ENCODE measurements at regions not wholly inside any gene's neighbourhood (a gene's known extent, or its start where the extent isn't known, plus 50 kb on each side); places are given as distances from the start of the nearest gene placed in this dataset.

DNA sequence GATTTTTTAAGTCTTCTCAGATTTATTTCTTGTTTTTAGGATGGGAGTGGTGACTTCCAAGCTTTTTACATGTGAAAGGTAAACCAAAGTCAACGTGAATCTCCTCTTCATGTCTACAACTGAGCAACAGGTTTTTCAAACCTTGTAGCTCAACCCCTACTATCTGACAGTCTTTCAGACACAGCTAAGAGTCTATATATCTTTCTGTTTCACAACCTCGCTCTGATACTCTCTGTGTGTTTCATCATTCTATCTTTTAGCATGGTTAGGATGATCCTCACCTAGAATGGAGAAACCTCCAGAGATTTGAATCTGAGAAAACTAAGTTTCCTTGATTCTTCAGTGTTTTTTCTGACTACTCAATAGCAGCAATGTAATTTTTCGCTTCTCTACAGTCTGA is 96.1 kb downstream of the EPDR1 start:
- intact Hi-C loops (cut with DNase I; ENCODE audit: low total_unique reads), result no loop called here
- TF ChIP-seq EP300 (IDR thresholded peaks at IDR 0.05) (no peak), POLR2A (IDR thresholded peaks at IDR 0.05) (no peak), POLR2AphosphoS5 (IDR thresholded peaks at IDR 0.05) (no peak)
- TF ChIP-seq, protein P1, sequence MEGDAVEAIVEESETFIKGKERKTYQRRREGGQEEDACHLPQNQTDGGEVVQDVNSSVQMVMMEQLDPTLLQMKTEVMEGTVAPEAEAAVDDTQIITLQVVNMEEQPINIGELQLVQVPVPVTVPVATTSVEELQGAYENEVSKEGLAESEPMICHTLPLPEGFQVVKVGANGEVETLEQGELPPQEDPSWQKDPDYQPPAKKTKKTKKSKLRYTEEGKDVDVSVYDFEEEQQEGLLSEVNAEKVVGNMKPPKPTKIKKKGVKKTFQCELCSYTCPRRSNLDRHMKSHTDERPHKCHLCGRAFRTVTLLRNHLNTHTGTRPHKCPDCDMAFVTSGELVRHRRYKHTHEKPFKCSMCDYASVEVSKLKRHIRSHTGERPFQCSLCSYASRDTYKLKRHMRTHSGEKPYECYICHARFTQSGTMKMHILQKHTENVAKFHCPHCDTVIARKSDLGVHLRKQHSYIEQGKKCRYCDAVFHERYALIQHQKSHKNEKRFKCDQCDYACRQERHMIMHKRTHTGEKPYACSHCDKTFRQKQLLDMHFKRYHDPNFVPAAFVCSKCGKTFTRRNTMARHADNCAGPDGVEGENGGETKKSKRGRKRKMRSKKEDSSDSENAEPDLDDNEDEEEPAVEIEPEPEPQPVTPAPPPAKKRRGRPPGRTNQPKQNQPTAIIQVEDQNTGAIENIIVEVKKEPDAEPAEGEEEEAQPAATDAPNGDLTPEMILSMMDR (IDR thresholded peaks at IDR 0.05), result no peak
- Histone ChIP-seq H3K9me3 (no peaks in the 10 kb centered on the region), H3K4me3 (no peak overlapping the region), H3K27ac (no peak overlapping the region), H3K4me1 (no peaks in the 10 kb centered on the region), H3K27me3 (no peaks in the 10 kb centered on the region), H3K36me3 (no peaks in the 10 kb centered on the region)
- no peak for DNase-seq
- 66 to 79% (median 69%) methylated on average over 3 of the region's 3 CpGs for WGBS, 5 donors

DNA sequence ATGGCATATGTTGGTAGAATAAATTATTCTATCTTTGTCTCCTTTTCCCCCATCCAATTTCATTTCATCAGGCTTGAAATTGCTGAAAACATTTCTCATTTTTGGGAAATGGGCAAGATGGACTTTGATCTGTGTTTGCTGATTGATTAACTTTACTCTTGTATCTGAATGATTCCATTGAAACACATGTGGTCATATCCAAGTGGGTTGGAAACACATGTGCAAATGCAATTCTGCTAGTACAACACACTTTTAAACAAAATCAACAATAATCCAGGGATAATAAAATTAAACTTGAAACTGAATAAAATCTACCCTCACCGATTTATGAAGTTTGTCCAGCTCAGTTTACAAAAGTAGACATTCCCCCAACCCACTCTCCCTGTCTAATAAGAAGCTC is 96.9 kb downstream of the EPDR1 start:
- Histone ChIP-seq H3K27me3 (no peaks in the 10 kb centered on the region), H3K36me3 (no peaks in the 10 kb centered on the region), H3K27ac (no peak overlapping the region), H3K4me1 (no peaks in the 10 kb centered on the region), H3K9me3 (no peaks in the 10 kb centered on the region), H3K4me3 (no peak overlapping the region)
- DNase-seq, result no peak
- TF ChIP-seq POLR2AphosphoS5 (IDR thresholded peaks at IDR 0.05), result no peak
- TF ChIP-seq EP300 (IDR thresholded peaks at IDR 0.05), result no peak
- TF ChIP-seq, protein P1 (IDR thresholded peaks at IDR 0.05), result no peak
- TF ChIP-seq POLR2A (IDR thresholded peaks at IDR 0.05), result no peak
- WGBS, 5 donors, result 76 to 89% (median 79%) methylated on average over 1 of the region's 1 CpG
- intact Hi-C loops (cut with DNase I; ENCODE audit: low total_unique reads), result no loop called here

DNA sequence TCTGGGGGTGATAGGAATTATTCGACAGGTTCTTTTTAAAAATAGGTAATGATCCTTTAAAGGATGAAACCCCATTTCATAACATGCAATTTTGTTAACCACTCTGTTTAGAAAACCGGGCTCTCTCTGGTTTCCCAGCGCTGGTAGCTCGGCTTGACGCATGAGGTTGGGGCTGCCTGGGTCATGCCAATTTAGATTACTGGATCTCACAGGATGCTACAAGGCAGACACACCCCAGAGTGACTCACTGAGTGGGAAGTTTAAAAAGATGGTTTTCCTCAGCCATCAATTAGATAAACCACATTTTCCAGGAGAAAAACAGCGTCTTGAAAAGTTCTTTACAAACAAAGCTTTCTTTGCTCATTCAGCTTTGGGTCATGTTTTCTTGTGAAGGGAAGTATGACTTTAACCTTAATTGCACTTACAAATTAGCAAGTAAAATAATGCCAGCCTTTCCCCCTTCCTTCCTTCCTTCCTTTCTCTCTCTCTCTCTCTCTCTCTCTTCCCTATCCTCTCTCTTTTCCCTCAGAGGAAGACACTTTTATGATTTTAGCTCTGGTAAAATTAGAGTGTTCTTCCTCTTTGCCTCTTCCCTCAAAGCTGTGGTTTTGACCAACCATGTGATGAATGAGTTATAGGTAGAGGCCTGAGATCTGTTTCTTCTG is 99.8 kb downstream of the EPDR1 start:
- WGBS, 5 donors, result 66 to 81% (median 74%) methylated on average over 6 of the region's 6 CpGs
- no peak overlapping the region for H3K4me3 ChIP-seq
- no peak for DNase-seq
- no peaks in the 10 kb centered on the region for H3K27me3 ChIP-seq
- no peak overlapping the region for H3K27ac ChIP-seq
- H3K4me1 ChIP-seq, result no peaks in the 10 kb centered on the region
- no peaks in the 10 kb centered on the region for H3K36me3 ChIP-seq
- no peaks in the 10 kb centered on the region for H3K9me3 ChIP-seq
- intact Hi-C loops (cut with DNase I; ENCODE audit: low total_unique reads), result no loop called here
- no peak for TF ChIP-seq EP300 (IDR thresholded peaks at IDR 0.05)
- TF ChIP-seq POLR2A (IDR thresholded peaks at IDR 0.05), result no peak
- TF ChIP-seq POLR2AphosphoS5 (IDR thresholded peaks at IDR 0.05), result no peak
- TF ChIP-seq, protein P1 (IDR thresholded peaks at IDR 0.05), result no peak

DNA sequence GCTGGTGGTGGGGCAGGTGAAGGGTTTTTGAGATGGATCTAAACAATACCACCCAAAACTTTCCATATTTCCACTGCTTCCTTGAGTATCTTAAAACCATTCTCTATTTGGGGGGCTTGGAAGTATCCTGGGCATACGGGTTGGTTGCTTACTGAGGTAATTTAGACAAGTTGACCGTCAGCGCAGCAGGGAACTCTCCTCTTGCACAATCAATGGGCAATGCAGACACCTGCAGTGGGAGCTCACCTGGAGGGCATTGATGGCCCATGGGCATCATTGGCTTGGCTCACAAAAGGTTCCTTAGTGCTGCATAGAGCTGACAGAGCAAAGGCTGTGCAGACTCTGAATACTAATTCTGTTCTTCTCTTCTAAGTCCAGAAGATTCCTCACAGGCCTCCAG is 101.5 kb downstream of the EPDR1 start:
- Histone ChIP-seq H3K4me3 (no peak overlapping the region), H3K27ac (no peak overlapping the region), H3K9me3 (no peaks in the 10 kb centered on the region), H3K4me1 (no peaks in the 10 kb centered on the region), H3K36me3 (no peaks in the 10 kb centered on the region), H3K27me3 (no peaks in the 10 kb centered on the region)
- TF ChIP-seq POLR2AphosphoS5 (IDR thresholded peaks at IDR 0.05) (no peak), EP300 (IDR thresholded peaks at IDR 0.05) (no peak), POLR2A (IDR thresholded peaks at IDR 0.05) (no peak)
- TF ChIP-seq, protein P1 (IDR thresholded peaks at IDR 0.05), result no peak
- intact Hi-C loops (cut with DNase I; ENCODE audit: low total_unique reads), result no loop called here
- WGBS, 5 donors, result 78 to 96% (median 87%) methylated on average over 3 of the region's 3 CpGs
- DNase-seq, result no peak

Data from stomach (tissue), 8 donors.